IMR-90 (cell line): ENCODE measurements at regions not wholly inside any gene's neighbourhood (a gene's known extent, or its start where the extent isn't known, plus 50 kb on each side); places are given as distances from the start of the nearest gene placed in this dataset.

Experiments
- ATAC-seq: fragments of 200-7000 bp; cut with Tn5 transposase; 2 replicates; pipeline ENCODE4 v1.9.1; 2020; ENCODE audit warnings: low read depth, mild to moderate bottlenecking, moderate library complexity
- BruUV-seq: library from RNA; stranded (reverse); fragments of 400-500 nt; replicated peaks from 2 replicates; lab custom pipeline; 2021; lab: Mats Ljungman, UMichigan
- CTCF ChIA-PET: fragments of 300-600 bp; formaldehyde crosslinking; extraction: SDS; loops from one replicate; lab custom pipeline; 2021; ENCODE audit warnings: antibody characterized with exemption; lab: Yijun Ruan, JAX
- POLR2A ChIA-PET: fragments of 300-600 bp; sonication (Branson Sonifier 250); formaldehyde crosslinking; loops from one replicate; lab custom pipeline; 2022; ENCODE audit warnings: antibody characterized with exemption; ENCODE audit not compliant: unreplicated experiment; lab: Charles Lee
- DNase-seq: peaks from one replicate; pipeline ENCODE4 v3.0.0; 2013
- H2AFZ ChIP-seq: replicated peaks from 2 replicates; pipeline ENCODE3; 2013; ENCODE audit warnings: low read length, mild to moderate bottlenecking; ENCODE audit not compliant: poor library complexity
- H2AK5ac ChIP-seq: 2 replicates; pipeline ENCODE4 v1.6.1; 2013; ENCODE audit warnings: low read depth, low read length, inconsistent platforms
- H2AK9ac ChIP-seq: replicated peaks from 2 replicates; pipeline ENCODE3; 2013; ENCODE audit warnings: mild to moderate bottlenecking, low read depth, low read length, moderate library complexity; ENCODE audit not compliant: poor library complexity
- H2BK120ac ChIP-seq: 2 replicates; pipeline ENCODE4 v1.6.1; 2013; ENCODE audit warnings: low read depth, low read length, inconsistent platforms
- H2BK15ac ChIP-seq: 3 replicates; pipeline ENCODE4 v1.6.1; 2013; ENCODE audit warnings: low read depth, low read length, inconsistent platforms
- H2BK20ac ChIP-seq: 2 replicates; pipeline ENCODE4 v1.6.1; 2013; ENCODE audit warnings: low read depth, mild to moderate bottlenecking, inconsistent platforms, low read length, moderate library complexity
- H2BK5ac ChIP-seq: 2 replicates; pipeline ENCODE4 v1.6.1; 2013; ENCODE audit warnings: mild to moderate bottlenecking, low read depth, low read length, inconsistent platforms; ENCODE audit not compliant: poor library complexity, severe bottlenecking
- H3K14ac ChIP-seq: replicated peaks from 2 replicates; pipeline ENCODE4 v1.6.1; 2013; ENCODE audit warnings: low read depth, low read length, inconsistent platforms
- H3K18ac ChIP-seq: 2 replicates; pipeline ENCODE4 v1.6.1; 2013; ENCODE audit warnings: low read depth, low read length, control low read depth
- H3K23ac ChIP-seq: 2 replicates; pipeline ENCODE4 v1.6.1; 2013; ENCODE audit warnings: low read depth, low read length, inconsistent platforms
- H3K27ac ChIP-seq: 2 replicates; pipeline ENCODE4 v1.5.1; 2013; ENCODE audit warnings: mild to moderate bottlenecking, control low read depth, low read length; ENCODE audit not compliant: insufficient read depth
- H3K27me3 ChIP-seq: 2 replicates; pipeline ENCODE4 v1.6.1; 2013; ENCODE audit warnings: low read length; ENCODE audit not compliant: control insufficient read depth, insufficient read depth
- H3K36me3 ChIP-seq: 2 replicates; pipeline ENCODE4 v1.6.1; 2013; ENCODE audit warnings: low read length, mixed read lengths; ENCODE audit not compliant: control insufficient read depth, insufficient read depth
- H3K4ac ChIP-seq: 2 replicates; pipeline ENCODE4 v1.6.1; 2013; ENCODE audit warnings: low read depth, low read length, inconsistent platforms
- H3K4me1 ChIP-seq: 2 replicates; pipeline ENCODE4 v1.6.1; 2013; ENCODE audit warnings: low read length, mixed read lengths; ENCODE audit not compliant: control insufficient read depth, insufficient read depth
- H3K4me2 ChIP-seq: 2 replicates; pipeline ENCODE4 v1.6.1; 2013; ENCODE audit warnings: low read depth, mild to moderate bottlenecking, control low read depth, low read length, moderate library complexity
- H3K4me3 ChIP-seq: 2 replicates; pipeline ENCODE4 v1.5.1; 2013; ENCODE audit warnings: low read depth, mild to moderate bottlenecking, control low read depth, low read length, moderate library complexity; ENCODE audit not compliant: insufficient read depth
- H3K56ac ChIP-seq: 2 replicates; pipeline ENCODE4 v1.6.1; 2013; ENCODE audit warnings: low read length, inconsistent platforms; ENCODE audit not compliant: insufficient read depth; ENCODE audit errors: extremely low read depth
- H3K79me1 ChIP-seq, 2 experiments: 2 replicates each; pipeline ENCODE4 v1.6.1; 2013; ENCODE audit warnings: low read length in 2 of 2, inconsistent platforms in 1 of 2, low read depth in 1 of 2
- H3K9ac ChIP-seq: 2 replicates; pipeline ENCODE4 v1.6.1; 2013; ENCODE audit warnings: low read depth, low read length, control low read depth
- H3K9me1 ChIP-seq: 2 replicates; pipeline ENCODE4 v1.6.1; 2013; ENCODE audit warnings: low read length, inconsistent platforms; ENCODE audit not compliant: insufficient read depth
- H3K9me3 ChIP-seq: 2 replicates; pipeline ENCODE4 v1.6.1; 2013; ENCODE audit warnings: low read length; ENCODE audit not compliant: control insufficient read depth, insufficient read depth
- H4K20me1 ChIP-seq: 2 replicates; pipeline ENCODE4 v1.6.1; 2013; ENCODE audit warnings: low read length, inconsistent platforms; ENCODE audit not compliant: insufficient read depth
- H4K5ac ChIP-seq: 2 replicates; pipeline ENCODE4 v1.6.1; 2013; ENCODE audit warnings: mild to moderate bottlenecking, low read depth, low read length, control low read depth
- H4K8ac ChIP-seq, 2 experiments: 2 replicates each; pipeline ENCODE4 v1.6.1; 2013; ENCODE audit warnings: low read depth in 2 of 2, low read length in 2 of 2, control low read depth in 1 of 2, inconsistent platforms in 1 of 2
- H4K91ac ChIP-seq: 2 replicates; pipeline ENCODE4 v1.6.1; 2013; ENCODE audit warnings: low read depth, low read length, inconsistent platforms; ENCODE audit not compliant: insufficient read depth
- CEBPB ChIP-seq: IDR thresholded peaks from 2 replicates; pipeline ENCODE4 v1.6.1; 2012; ENCODE audit warnings: low read depth, low read length, improper control_type of control experiment
- NFE2L2 ChIP-seq: fragments of 150-350 bp; IDR thresholded peaks from 2 replicates; pipeline ENCODE4 v1.6.1; 2016; ENCODE audit warnings: low read depth, mild to moderate bottlenecking, low read length
- POLR2A ChIP-seq: IDR thresholded peaks from 2 replicates; pipeline ENCODE4 v1.6.1; 2012; ENCODE audit warnings: mild to moderate bottlenecking, low read depth, low read length
- RAD21 ChIP-seq: IDR thresholded peaks from 2 replicates; pipeline ENCODE4 v1.6.1; 2012; ENCODE audit warnings: low read length, improper control_type of control experiment
- WGBS, 2 experiments: methylation state at CpG; one replicate each; pipeline versions ENCODE4 v1.1.5 to v1.1.7; 2013; ENCODE audit warnings: missing lambda C conversion rate in 2 of 2; ENCODE audit not compliant: insufficient read length in 1 of 2; ENCODE audit errors: extremely low coverage in 2 of 2; 5-methylcytosine and 5-hydroxymethylcytosine counted together
- dilution Hi-C: fragments of 300-500 bp; cut with HindIII; formaldehyde crosslinking; loops from one replicate; pipeline ENCODE4 v1.14.3; 2018; ENCODE audit warnings: low sequenced_read_pairs; ENCODE audit not compliant: unreplicated experiment
- in situ Hi-C: fragments of 300-500 bp; cut with MboI; formaldehyde crosslinking; loops from 3 replicates; pipeline ENCODE4 v1.14.3; 2019; ENCODE audit warnings: low sequenced_read_pairs, inconsistent platforms, mixed read lengths
- intact Hi-C: fragments of 100-400 bp; cut with micrococcal nuclease; formaldehyde crosslinking; loops from 2 replicates; pipeline ENCODE4 v1.10.0; 2022

DNA sequence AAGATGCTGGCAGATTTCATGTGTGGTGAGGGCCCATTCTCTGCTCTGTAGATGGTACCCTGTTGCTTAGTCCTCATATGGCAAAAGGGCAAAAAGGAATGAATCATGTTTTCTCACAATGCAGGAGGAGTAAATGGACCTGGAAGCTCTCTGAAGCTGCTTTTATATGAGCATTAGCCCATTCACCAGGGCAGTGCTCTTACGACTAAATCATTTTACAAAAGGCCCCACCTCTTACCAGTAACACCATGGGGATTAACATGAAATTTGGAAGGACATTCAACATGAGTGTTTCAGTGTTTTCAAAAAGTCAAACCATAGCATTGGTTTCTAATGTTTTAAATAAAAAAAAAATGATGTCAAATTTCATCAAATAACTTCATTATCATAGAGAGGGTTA is 495.7 kb upstream of the CBLB start:
- no peaks in the 10 kb centered on the region for H3K79me1 ChIP-seq
- H3K56ac ChIP-seq: no peak overlapping the region
- ChIA-PET POLR2A (no interaction called here), CTCF (no interaction called here)
- H3K9ac ChIP-seq: no peak overlapping the region
- H2BK5ac ChIP-seq: no peak overlapping the region
- no peak overlapping the region for H3K23ac ChIP-seq
- H3K36me3 ChIP-seq: no peaks in the 10 kb centered on the region
- DNase-seq: no peak
- no peak overlapping the region for H4K8ac ChIP-seq
- no peak overlapping the region for H2BK20ac ChIP-seq
- no peaks in the 10 kb centered on the region for H4K20me1 ChIP-seq
- no peak overlapping the region for H3K27ac ChIP-seq
- no peak overlapping the region for H3K14ac ChIP-seq
- no peak overlapping the region for H3K4me3 ChIP-seq
- no peak overlapping the region for H2BK15ac ChIP-seq
- H2AFZ ChIP-seq: no peak overlapping the region
- no peaks in the 10 kb centered on the region; the same call in 1 of the 2 replicates for H3K9me1 ChIP-seq
- intact Hi-C loops: no loop called here
- no peak overlapping the region for H2AK9ac ChIP-seq
- no peak overlapping the region for H3K4me2 ChIP-seq
- no peaks in the 10 kb centered on the region for H3K9me3 ChIP-seq
- no peak for ATAC-seq
- no peak overlapping the region for H4K5ac ChIP-seq
- no TSS peak for BruUV-seq
- WGBS, 2 experiments: no CpG with 5 or more reads among the region's 1 CpG
- dilution Hi-C loops: no loop called here
- no peaks in the 10 kb centered on the region for H3K4me1 ChIP-seq
- H3K4ac ChIP-seq: no peak overlapping the region
- TF ChIP-seq CEBPB (no peak), POLR2A (no peak), NFE2L2 (no peak), RAD21 (no peak)
- H3K27me3 ChIP-seq: no peaks in the 10 kb centered on the region
- no peak overlapping the region for H4K91ac ChIP-seq
- no peak overlapping the region for H2AK5ac ChIP-seq
- H3K18ac ChIP-seq: no peak overlapping the region
- in situ Hi-C loops: no loop called here
- H2BK120ac ChIP-seq: no peak overlapping the region
